Testis (tissue), 2 donors: ENCODE measurements at regions not wholly inside any gene's neighbourhood (a gene's known extent, or its start where the extent isn't known, plus 50 kb on each side); places are given as distances from the start of the nearest gene placed in this dataset.

ENCODE experiments used
- DNase-seq: peaks from one replicate; pipeline ENCODE4 v3.0.0-alpha.2; 2019
- H3K27ac ChIP-seq, 2 donors: fragments of 200-600 bp; sonication (generic); one replicate each; pipeline ENCODE4 v1.5.1; 2019
- H3K27me3 ChIP-seq: fragments of 200-600 bp; sonication (generic); one replicate; pipeline ENCODE4 v1.5.1; 2019
- H3K36me3 ChIP-seq: fragments of 200-600 bp; sonication (generic); one replicate; pipeline ENCODE4 v1.5.1; 2017; ENCODE audit warnings: low read depth; ENCODE audit errors: missing control alignments
- H3K4me1 ChIP-seq: fragments of 200-600 bp; sonication (generic); one replicate; pipeline ENCODE4 v1.5.1; 2019
- H3K4me3 ChIP-seq, 2 donors: fragments of 200-600 bp; sonication (generic); one replicate each; pipeline ENCODE4 v1.5.1; 2017 to 2019
- H3K9me3 ChIP-seq: fragments of 200-600 bp; sonication (generic); one replicate; pipeline ENCODE4 v1.5.1; 2017
- CTCF ChIP-seq, 3 experiments: fragments of 450-650 bp in 2 of 3; fragments of 200-600 bp in 1 of 3; sonication (generic) in 1 of 3; IDR thresholded peaks; one replicate each; pipeline ENCODE4 v1.5.1; 2016 to 2019; ENCODE audit warnings: antibody characterized with exemption in 3 of 3, mild to moderate bottlenecking in 2 of 3, moderate library complexity in 1 of 3
- POLR2A ChIP-seq: fragments of 450-650 bp; IDR thresholded peaks from one replicate; pipeline ENCODE4 v1.6.1; 2017; ENCODE audit warnings: antibody characterized with exemption, mild to moderate bottlenecking, moderate library complexity
- WGBS, 2 donors: methylation state at CpG; one replicate each; pipeline ENCODE4 v1.1.5; 2018; 5-methylcytosine and 5-hydroxymethylcytosine counted together
- intact Hi-C: fragments of 100-400 bp; cut with DNase I; formaldehyde crosslinking; loops from one replicate; pipeline ENCODE4 v1.15.1; 2023; ENCODE audit warnings: low total_unique reads

GRCh38 chr2:2635025-2635528, 304.0 kb upstream of the MYT1L start:
- Histone ChIP-seq H3K4me1 (peaks cover 8% of the 10 kb centered on the region), H3K4me3 (no peak overlapping the region), H3K27me3 (no peaks in the 10 kb centered on the region), H3K9me3 (no peaks in the 10 kb centered on the region), H3K36me3 (no peaks in the 10 kb centered on the region), H3K27ac (no peak overlapping the region)
- WGBS, 2 donors, result 93 to 95% methylated on average over 6 of the region's 6 CpGs
- intact Hi-C loops, result no loop called here
- TF ChIP-seq CTCF (IDR thresholded peaks at IDR 0.05), result no peak
- TF ChIP-seq POLR2A, result no peak
- no peak for DNase-seq

GRCh38 chr2:2633017-2633416, 301.9 kb upstream of the MYT1L start:
- Histone ChIP-seq H3K27me3 (no peaks in the 10 kb centered on the region), H3K4me3 (no peak overlapping the region), H3K27ac (no peak overlapping the region), H3K9me3 (no peaks in the 10 kb centered on the region), H3K4me1 (peaks cover 8% of the 10 kb centered on the region), H3K36me3 (no peaks in the 10 kb centered on the region)
- TF ChIP-seq CTCF (IDR thresholded peaks at IDR 0.05), result no peak
- no peak for TF ChIP-seq POLR2A
- DNase-seq, result no peak
- WGBS, 2 donors, result 36 to 41% methylated on average over 7 to 8 of the region's 8 CpGs
- intact Hi-C loops, result no loop called here

- 86% methylated on average over 6 of the region's 6 CpGs for WGBS, 2 donors
- Histone ChIP-seq H3K4me3 (no peak overlapping the region), H3K36me3 (no peaks in the 10 kb centered on the region), H3K27me3 (no peaks in the 10 kb centered on the region), H3K4me1 (no peaks in the 10 kb centered on the region), H3K27ac (no peak overlapping the region), H3K9me3 (no peaks in the 10 kb centered on the region)
- intact Hi-C loops, result no loop called here
- DNase-seq, result no peak
- TF ChIP-seq POLR2A (no peak), CTCF (IDR thresholded peaks at IDR 0.05) (no peak)
Measured at GRCh38 chr2:2623939-2624338, 292.9 kb upstream of the MYT1L start.

- WGBS, 2 donors, result 84 to 92% methylated on average over 8 of the region's 8 CpGs
- Histone ChIP-seq H3K9me3 (no peaks in the 10 kb centered on the region), H3K36me3 (no peaks in the 10 kb centered on the region), H3K27ac (no peak overlapping the region), H3K4me1 (no peaks in the 10 kb centered on the region), H3K27me3 (no peaks in the 10 kb centered on the region), H3K4me3 (no peak overlapping the region)
- intact Hi-C loops, result no loop called here
- no peak for TF ChIP-seq POLR2A
- no peak for TF ChIP-seq CTCF (IDR thresholded peaks at IDR 0.05)
- DNase-seq, result no peak
Measured at GRCh38 chr2:2621855-2622254, 290.8 kb upstream of the MYT1L start.

- no peaks in the 10 kb centered on the region for H3K4me1 ChIP-seq
- no peaks in the 10 kb centered on the region for H3K27me3 ChIP-seq
- WGBS, 2 donors, result 67 to 81% methylated on average over 7 of the region's 7 CpGs
- no peak for DNase-seq
- no peaks in the 10 kb centered on the region for H3K36me3 ChIP-seq
- H3K9me3 ChIP-seq, result no peaks in the 10 kb centered on the region
- H3K27ac ChIP-seq, result no peak overlapping the region
- intact Hi-C loops, result no loop called here
- no peak overlapping the region for H3K4me3 ChIP-seq
- TF ChIP-seq POLR2A (no peak), CTCF (IDR thresholded peaks at IDR 0.05) (no peak)
Measured at GRCh38 chr2:2620604-2621003, 289.5 kb upstream of the MYT1L start.
